ENCODE measurements at regions not wholly inside any gene's neighbourhood (a gene's known extent, or its start where the extent isn't known, plus 50 kb on each side); places are given as distances from the start of the nearest gene placed in this dataset.

GRCh38 chr17:69762766-69763165, 312.3 kb upstream of the KCNJ16 start:
- ChIA-PET CTCF (interaction anchor here (3.8 kb wide), 1 partner anchor 155 kb away, joined by 23 read pairs; no protein-coding TSS in a partner anchor), POLR2A (interaction anchor here (0.7 to 1.4 kb wide), 3 partner anchors 154 to 375 kb away, joined by 3 to 6 read pairs (median 4); no protein-coding TSS in a partner anchor)
- Histone ChIP-seq H3K27ac (ENCODE audit: low read depth, low read length) (no peak overlapping the region), H3K4me3 (ENCODE audit: low read depth, low read length) (no peak overlapping the region), H3K9me3 (ENCODE audit: control insufficient read depth, insufficient read depth, low read length) (no peaks in the 10 kb centered on the region), H3K27me3 (ENCODE audit: control insufficient read depth, insufficient read depth, low read length) (no peaks in the 10 kb centered on the region)
- no peak for TF ChIP-seq CTCF (IDR thresholded peaks at IDR 0.05; ENCODE audit: low read depth, low read length)
- DNase-seq (ENCODE audit: low read depth, low spot score): no peak

- DNase-seq (ENCODE audit: low read depth, low spot score): no peak
- Histone ChIP-seq H3K27me3 (ENCODE audit: control insufficient read depth, insufficient read depth, low read length) (no peaks in the 10 kb centered on the region), H3K27ac (ENCODE audit: low read depth, low read length) (no peak overlapping the region), H3K4me3 (ENCODE audit: low read depth, low read length) (no peak overlapping the region), H3K9me3 (ENCODE audit: control insufficient read depth, insufficient read depth, low read length) (no peaks in the 10 kb centered on the region)
- no peak for TF ChIP-seq CTCF (IDR thresholded peaks at IDR 0.05; ENCODE audit: low read depth, low read length)
- POLR2A ChIA-PET: no interaction called here
- CTCF ChIA-PET: interaction anchor here (3.8 kb wide), 1 partner anchor 156 kb away, joined by 23 read pairs; no protein-coding TSS in a partner anchor
Observed at GRCh38 chr17:69763503-69763902, 311.5 kb upstream of the KCNJ16 start.

- Histone ChIP-seq H3K9me3 (ENCODE audit: control insufficient read depth, insufficient read depth, low read length) (no peaks in the 10 kb centered on the region), H3K4me3 (ENCODE audit: low read depth, low read length) (no peak overlapping the region), H3K27me3 (ENCODE audit: control insufficient read depth, insufficient read depth, low read length) (no peaks in the 10 kb centered on the region), H3K27ac (ENCODE audit: low read depth, low read length) (no peak overlapping the region)
- no peak for DNase-seq (ENCODE audit: low read depth, low spot score)
- ChIA-PET POLR2A (no interaction called here), CTCF (no interaction called here)
- no peak for TF ChIP-seq CTCF (IDR thresholded peaks at IDR 0.05; ENCODE audit: low read depth, low read length)
Observed at GRCh38 chr17:69764146-69764545, 310.9 kb upstream of the KCNJ16 start.

- ChIA-PET POLR2A (no interaction called here), CTCF (interaction anchor here (1.3 kb wide), 1 partner anchor 162 kb away, joined by 3 read pairs; no protein-coding TSS in a partner anchor)
- Histone ChIP-seq H3K9me3 (ENCODE audit: control insufficient read depth, insufficient read depth, low read length) (no peaks in the 10 kb centered on the region), H3K27ac (ENCODE audit: low read depth, low read length) (no peak overlapping the region), H3K4me3 (ENCODE audit: low read depth, low read length) (no peak overlapping the region), H3K27me3 (ENCODE audit: control insufficient read depth, insufficient read depth, low read length) (no peaks in the 10 kb centered on the region)
- DNase-seq (ENCODE audit: low read depth, low spot score): no peak
- no peak for TF ChIP-seq CTCF (IDR thresholded peaks at IDR 0.05; ENCODE audit: low read depth, low read length)
Observed at GRCh38 chr17:69769050-69769449, 306.0 kb upstream of the KCNJ16 start.

- CTCF ChIA-PET: interaction anchor here (1.3 kb wide), 1 partner anchor 166 kb away, joined by 3 read pairs; no protein-coding TSS in a partner anchor
- Histone ChIP-seq H3K27ac (ENCODE audit: low read depth, low read length) (no peak overlapping the region), H3K27me3 (ENCODE audit: control insufficient read depth, insufficient read depth, low read length) (no peaks in the 10 kb centered on the region), H3K4me3 (ENCODE audit: low read depth, low read length) (no peak overlapping the region), H3K9me3 (ENCODE audit: control insufficient read depth, insufficient read depth, low read length) (no peaks in the 10 kb centered on the region)
- no peak for DNase-seq (ENCODE audit: low read depth, low spot score)
- POLR2A ChIA-PET: no interaction called here
- TF ChIP-seq CTCF (IDR thresholded peaks at IDR 0.05; ENCODE audit: low read depth, low read length): no peak
Observed at GRCh38 chr17:69773081-69773480, 301.9 kb upstream of the KCNJ16 start.

Data from AG04450 (cell line).